SK-N-SH treated with all-trans-retinoic acid at 6 μM for 48 hours (cell line): ENCODE measurements at regions not wholly inside any gene's neighbourhood (a gene's known extent, or its start where the extent isn't known, plus 50 kb on each side); places are given as distances from the start of the nearest gene placed in this dataset.

Source experiments
- RARB ChIP-seq: fragments of 250-450 bp; sonication (Bioruptor Pico); IDR thresholded peaks from 2 replicates; pipeline ENCODE4 v1.8.0; 2021; ENCODE audit warnings: mild to moderate bottlenecking, moderate library complexity
- TF ChIP-seq, protein P1 (sequence below): fragments of 250-450 bp; sonication (Bioruptor Pico); IDR thresholded peaks from 2 replicates; pipeline ENCODE4 v1.5.0; 2020; ENCODE audit warnings: mild to moderate bottlenecking, moderate library complexity

DNA sequence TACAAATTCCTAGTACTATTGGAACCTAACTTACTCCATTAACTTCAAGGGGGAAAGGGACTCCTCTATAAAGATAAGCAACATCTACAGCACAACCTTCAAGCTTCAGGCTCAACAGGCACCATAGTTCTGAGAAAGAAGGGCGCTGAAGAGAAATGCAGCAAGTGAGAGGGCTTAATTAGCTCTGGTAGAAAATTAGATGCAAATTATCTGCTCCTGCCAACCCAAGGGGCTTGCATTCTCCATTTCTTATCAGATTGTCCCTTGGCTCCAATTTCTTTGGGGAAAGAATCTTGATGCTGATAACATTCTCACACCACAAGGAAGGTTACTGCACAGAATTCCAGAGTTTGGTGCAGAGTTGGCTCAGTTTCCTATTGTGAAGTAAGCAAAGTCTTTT is 214.6 kb downstream of the GABRG2 start:
- no peak for TF ChIP-seq RARB
- TF ChIP-seq, protein P1, sequence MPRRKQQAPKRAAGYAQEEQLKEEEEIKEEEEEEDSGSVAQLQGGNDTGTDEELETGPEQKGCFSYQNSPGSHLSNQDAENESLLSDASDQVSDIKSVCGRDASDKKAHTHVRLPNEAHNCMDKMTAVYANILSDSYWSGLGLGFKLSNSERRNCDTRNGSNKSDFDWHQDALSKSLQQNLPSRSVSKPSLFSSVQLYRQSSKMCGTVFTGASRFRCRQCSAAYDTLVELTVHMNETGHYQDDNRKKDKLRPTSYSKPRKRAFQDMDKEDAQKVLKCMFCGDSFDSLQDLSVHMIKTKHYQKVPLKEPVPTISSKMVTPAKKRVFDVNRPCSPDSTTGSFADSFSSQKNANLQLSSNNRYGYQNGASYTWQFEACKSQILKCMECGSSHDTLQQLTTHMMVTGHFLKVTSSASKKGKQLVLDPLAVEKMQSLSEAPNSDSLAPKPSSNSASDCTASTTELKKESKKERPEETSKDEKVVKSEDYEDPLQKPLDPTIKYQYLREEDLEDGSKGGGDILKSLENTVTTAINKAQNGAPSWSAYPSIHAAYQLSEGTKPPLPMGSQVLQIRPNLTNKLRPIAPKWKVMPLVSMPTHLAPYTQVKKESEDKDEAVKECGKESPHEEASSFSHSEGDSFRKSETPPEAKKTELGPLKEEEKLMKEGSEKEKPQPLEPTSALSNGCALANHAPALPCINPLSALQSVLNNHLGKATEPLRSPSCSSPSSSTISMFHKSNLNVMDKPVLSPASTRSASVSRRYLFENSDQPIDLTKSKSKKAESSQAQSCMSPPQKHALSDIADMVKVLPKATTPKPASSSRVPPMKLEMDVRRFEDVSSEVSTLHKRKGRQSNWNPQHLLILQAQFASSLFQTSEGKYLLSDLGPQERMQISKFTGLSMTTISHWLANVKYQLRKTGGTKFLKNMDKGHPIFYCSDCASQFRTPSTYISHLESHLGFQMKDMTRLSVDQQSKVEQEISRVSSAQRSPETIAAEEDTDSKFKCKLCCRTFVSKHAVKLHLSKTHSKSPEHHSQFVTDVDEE, result no peak
